Mesothelial cell of epicardium (in vitro differentiated cells): ENCODE measurements at regions not wholly inside any gene's neighbourhood (a gene's known extent, or its start where the extent isn't known, plus 50 kb on each side); places are given as distances from the start of the nearest gene placed in this dataset.

Source experiments
- DNase-seq, 2 experiments: peaks; one replicate each; pipeline ENCODE4 v3.0.0; 2021; ENCODE audit warnings: low spot score in 2 of 2; ENCODE audit not compliant: unreplicated experiment in 2 of 2
- H3K27ac Mint-ChIP-seq: 2 replicates; pipeline ENCODE4 v1.8.0; 2021; ENCODE audit warnings: mixed read lengths
- H3K27me3 Mint-ChIP-seq: 2 replicates; pipeline ENCODE4 v1.8.0; 2021; ENCODE audit warnings: low read depth, mixed read lengths
- H3K36me3 Mint-ChIP-seq: 2 replicates; pipeline ENCODE4 v1.8.0; 2021; ENCODE audit warnings: mixed read lengths
- H3K4me1 Mint-ChIP-seq: 2 replicates; pipeline ENCODE4 v1.8.0; 2021; ENCODE audit warnings: mixed read lengths
- H3K4me3 Mint-ChIP-seq: 2 replicates; pipeline ENCODE4 v1.8.0; 2021; ENCODE audit warnings: mild to moderate bottlenecking, moderate library complexity, mixed read lengths
- H3K9me3 Mint-ChIP-seq: 2 replicates; pipeline ENCODE4 v1.8.0; 2021; ENCODE audit warnings: mixed read lengths
- CTCF ChIP-seq: fragments of 200-600 bp; sonication (generic); IDR thresholded peaks from one replicate; pipeline ENCODE4 v1.5.0; 2021; ENCODE audit warnings: antibody characterized with exemption; ENCODE audit not compliant: unreplicated experiment

GRCh38 chr18:30352551-30353168 lies 689.9 kb downstream of the DSC3 start:
- no peak for TF ChIP-seq CTCF
- no peaks in the 10 kb centered on the region for H3K27me3 Mint-ChIP-seq
- peaks cover 7% of the 10 kb centered on the region for H3K9me3 Mint-ChIP-seq
- peaks cover 3% of the 10 kb centered on the region for H3K4me1 Mint-ChIP-seq
- H3K27ac Mint-ChIP-seq, result no peak overlapping the region
- no peak overlapping the region for H3K4me3 Mint-ChIP-seq
- DNase-seq, result no peak
- H3K36me3 Mint-ChIP-seq, result peaks cover 3% of the 10 kb centered on the region

GRCh38 chr18:30350263-30350662 lies 692.3 kb downstream of the DSC3 start:
- Mint-ChIP-seq H3K27ac (no peak overlapping the region), H3K4me1 (peaks cover 3% of the 10 kb centered on the region), H3K36me3 (peaks cover 6% of the 10 kb centered on the region), H3K9me3 (peaks cover 15% of the 10 kb centered on the region), H3K27me3 (no peaks in the 10 kb centered on the region), H3K4me3 (no peak overlapping the region)
- TF ChIP-seq CTCF, result no peak
- DNase-seq, result no peak

GRCh38 chr18:30343090-30343489 lies 699.5 kb downstream of the DSC3 start:
- Mint-ChIP-seq H3K4me3 (no peak overlapping the region), H3K27ac (no peak overlapping the region), H3K36me3 (peaks cover 5% of the 10 kb centered on the region), H3K4me1 (peaks cover 9% of the 10 kb centered on the region), H3K9me3 (peaks cover 10% of the 10 kb centered on the region), H3K27me3 (no peaks in the 10 kb centered on the region)
- no peak for DNase-seq
- no peak for TF ChIP-seq CTCF

GRCh38 chr18:30342675-30343074 lies 699.9 kb downstream of the DSC3 start:
- no peaks in the 10 kb centered on the region for H3K27me3 Mint-ChIP-seq
- peaks cover 3% of the 10 kb centered on the region for H3K36me3 Mint-ChIP-seq
- H3K27ac Mint-ChIP-seq, result no peak overlapping the region
- no peak overlapping the region for H3K4me3 Mint-ChIP-seq
- no peak for TF ChIP-seq CTCF
- no peak for DNase-seq
- H3K4me1 Mint-ChIP-seq, result peaks cover 9% of the 10 kb centered on the region
- H3K9me3 Mint-ChIP-seq, result peaks cover 8% of the 10 kb centered on the region

- Mint-ChIP-seq H3K27ac (no peak overlapping the region), H3K36me3 (no peaks in the 10 kb centered on the region), H3K4me3 (no peak overlapping the region), H3K9me3 (no peaks in the 10 kb centered on the region), H3K27me3 (no peaks in the 10 kb centered on the region), H3K4me1 (peaks cover 8% of the 10 kb centered on the region)
- no peak for TF ChIP-seq CTCF
- DNase-seq, result no peak
Observed at GRCh38 chr18:30334781-30335180, 707.8 kb downstream of the DSC3 start.

GRCh38 chr18:30333310-30333709 lies 709.2 kb downstream of the DSC3 start:
- no peaks in the 10 kb centered on the region for H3K27me3 Mint-ChIP-seq
- H3K9me3 Mint-ChIP-seq, result no peaks in the 10 kb centered on the region
- no peak for TF ChIP-seq CTCF
- no peaks in the 10 kb centered on the region for H3K36me3 Mint-ChIP-seq
- no peak for DNase-seq
- peaks cover 8% of the 10 kb centered on the region for H3K4me1 Mint-ChIP-seq
- no peak overlapping the region for H3K27ac Mint-ChIP-seq
- H3K4me3 Mint-ChIP-seq, result no peak overlapping the region
